ENCODE measurements at regions not wholly inside any gene's neighbourhood (a gene's known extent, or its start where the extent isn't known, plus 50 kb on each side); places are given as distances from the start of the nearest gene placed in this dataset.

DNA sequence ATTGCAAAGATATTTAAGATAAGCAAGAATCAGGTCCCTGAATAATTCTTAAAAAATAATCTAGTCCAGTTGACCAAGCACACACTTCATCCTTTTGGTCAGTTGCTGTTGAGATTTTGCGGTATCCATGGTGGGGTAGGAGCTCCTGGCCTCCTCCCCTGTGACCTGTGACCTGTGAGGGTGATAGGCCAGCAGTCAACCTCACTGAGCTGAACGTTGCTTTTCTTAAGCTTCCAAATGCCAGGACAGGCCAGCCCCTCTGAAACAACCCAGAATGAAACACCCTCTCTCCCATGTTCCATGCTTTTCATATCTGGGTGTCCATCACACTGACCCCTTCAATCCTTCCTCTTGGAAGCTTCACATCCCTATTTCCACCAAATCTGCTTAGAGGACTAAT is 164.9 kb downstream of the THBS2 start:
- TF ChIP-seq POLR2A (IDR thresholded peaks at IDR 0.05) (no peak), EP300 (IDR thresholded peaks at IDR 0.05) (no peak)
- TF ChIP-seq, protein P1, sequence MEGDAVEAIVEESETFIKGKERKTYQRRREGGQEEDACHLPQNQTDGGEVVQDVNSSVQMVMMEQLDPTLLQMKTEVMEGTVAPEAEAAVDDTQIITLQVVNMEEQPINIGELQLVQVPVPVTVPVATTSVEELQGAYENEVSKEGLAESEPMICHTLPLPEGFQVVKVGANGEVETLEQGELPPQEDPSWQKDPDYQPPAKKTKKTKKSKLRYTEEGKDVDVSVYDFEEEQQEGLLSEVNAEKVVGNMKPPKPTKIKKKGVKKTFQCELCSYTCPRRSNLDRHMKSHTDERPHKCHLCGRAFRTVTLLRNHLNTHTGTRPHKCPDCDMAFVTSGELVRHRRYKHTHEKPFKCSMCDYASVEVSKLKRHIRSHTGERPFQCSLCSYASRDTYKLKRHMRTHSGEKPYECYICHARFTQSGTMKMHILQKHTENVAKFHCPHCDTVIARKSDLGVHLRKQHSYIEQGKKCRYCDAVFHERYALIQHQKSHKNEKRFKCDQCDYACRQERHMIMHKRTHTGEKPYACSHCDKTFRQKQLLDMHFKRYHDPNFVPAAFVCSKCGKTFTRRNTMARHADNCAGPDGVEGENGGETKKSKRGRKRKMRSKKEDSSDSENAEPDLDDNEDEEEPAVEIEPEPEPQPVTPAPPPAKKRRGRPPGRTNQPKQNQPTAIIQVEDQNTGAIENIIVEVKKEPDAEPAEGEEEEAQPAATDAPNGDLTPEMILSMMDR (IDR thresholded peaks at IDR 0.05) = no peak

Measured in tibial nerve (tissue), 4 donors.